GM19238 (cell line): ENCODE measurements at regions not wholly inside any gene's neighbourhood (a gene's known extent, or its start where the extent isn't known, plus 50 kb on each side); places are given as distances from the start of the nearest gene placed in this dataset.
"Not testable (repeated sequence)": the region's sequence is repeated elsewhere in the genome, so short reads cannot be mapped to it uniquely, and the experiment has no call there.

Source experiments
- DNase-seq: peaks from one replicate; pipeline ENCODE4 v3.0.0; 2011; ENCODE audit warnings: low spot score; ENCODE audit not compliant: insufficient read length

DNA sequence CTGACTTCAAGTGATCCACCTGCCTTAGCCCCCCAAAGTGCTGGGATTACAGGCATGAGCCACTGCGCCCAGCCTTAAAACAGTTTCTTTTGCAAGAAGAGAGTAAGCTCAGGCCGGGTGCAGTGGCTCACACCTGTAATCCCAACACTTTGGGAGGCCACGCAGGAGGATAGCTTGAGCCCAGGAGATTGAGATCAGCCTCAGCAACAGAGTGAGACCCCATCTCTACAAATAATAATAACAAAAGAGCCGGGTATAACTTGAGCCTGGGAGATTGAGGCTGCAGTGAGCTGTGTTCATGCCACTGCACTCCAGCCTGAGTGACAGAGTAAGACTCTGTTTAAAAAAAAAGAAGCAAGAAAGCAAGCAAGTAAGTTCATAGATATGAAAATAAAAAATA lies 482.9 kb downstream of the FAT4 start:
- DNase-seq: not testable (repeated sequence)

DNA sequence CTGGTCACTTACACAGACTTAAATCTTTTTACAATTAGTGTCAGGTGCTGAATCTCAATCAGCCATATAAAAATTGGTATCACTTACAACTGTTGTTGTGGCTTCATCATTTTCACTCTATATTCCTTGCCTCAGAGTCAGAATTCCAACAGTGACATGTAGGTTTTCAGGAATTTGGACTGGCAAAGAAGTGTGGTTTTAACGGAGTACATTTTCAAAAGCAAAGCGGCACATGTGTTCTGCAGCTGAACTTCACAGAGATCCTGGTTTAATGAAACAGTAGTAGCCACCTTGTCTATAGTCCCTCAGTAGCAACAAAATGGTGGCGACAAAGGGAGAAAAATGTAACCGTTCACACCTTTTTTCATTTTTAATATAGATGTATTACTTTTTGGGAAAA lies 486.6 kb downstream of the FAT4 start:
- no peak for DNase-seq

DNA sequence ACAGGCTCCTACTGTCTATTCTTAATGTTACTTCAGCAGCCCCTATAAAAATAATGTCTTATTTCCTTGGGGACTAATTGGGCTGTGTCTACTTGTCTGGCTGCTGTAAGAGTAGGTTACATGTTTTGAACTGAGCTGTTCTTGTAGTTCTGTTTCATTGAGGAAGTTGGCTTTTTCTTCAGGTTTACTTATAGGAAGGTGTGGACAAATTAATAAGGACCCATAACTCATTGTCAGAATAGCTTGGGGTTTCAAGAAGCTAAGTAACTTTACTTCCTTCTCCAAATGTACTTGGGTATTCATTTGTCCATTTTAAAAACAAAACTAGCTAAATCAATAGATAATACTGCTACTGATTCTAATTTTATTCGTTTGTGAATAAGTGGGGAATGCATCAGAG lies 487.2 kb downstream of the FAT4 start:
- DNase-seq: no peak

DNA sequence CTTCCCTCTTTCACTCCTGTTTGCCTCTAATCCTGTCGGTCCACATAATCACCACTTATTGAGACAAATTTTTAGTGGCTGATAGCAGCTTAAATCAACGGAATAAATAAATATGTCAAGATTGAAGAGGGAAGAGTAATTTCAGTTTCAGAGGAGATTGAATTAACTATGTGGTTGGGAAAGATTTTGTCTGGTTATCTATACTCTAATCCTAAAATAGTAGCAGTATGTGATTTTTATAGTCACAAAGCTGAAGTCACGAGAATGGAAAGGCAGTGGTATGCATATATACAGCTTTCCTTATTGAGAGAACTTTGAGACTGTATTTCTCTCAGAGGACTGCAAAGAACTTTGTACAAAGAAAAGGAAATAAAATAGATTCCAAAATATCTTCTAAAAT lies 493.3 kb downstream of the FAT4 start:
- no peak for DNase-seq

DNA sequence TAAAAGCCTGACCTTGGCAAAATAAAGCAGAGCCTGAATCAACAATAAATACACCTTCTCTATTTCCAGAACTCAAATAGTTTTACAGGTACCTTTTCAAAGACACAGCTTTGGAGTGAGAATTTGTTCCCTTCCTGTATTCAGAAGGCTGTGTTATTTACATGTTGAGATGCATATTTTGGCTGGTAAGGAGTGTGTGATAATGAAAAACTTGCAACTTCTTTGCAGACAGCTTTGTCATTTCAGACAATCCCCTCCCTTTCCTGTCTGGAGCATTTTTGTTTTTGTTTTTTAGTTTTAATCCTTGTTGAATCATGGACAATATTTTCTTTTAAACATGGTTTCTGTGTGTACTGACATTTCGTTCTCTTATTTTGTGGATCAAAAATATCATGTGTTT lies 493.8 kb downstream of the FAT4 start:
- DNase-seq: no peak

DNA sequence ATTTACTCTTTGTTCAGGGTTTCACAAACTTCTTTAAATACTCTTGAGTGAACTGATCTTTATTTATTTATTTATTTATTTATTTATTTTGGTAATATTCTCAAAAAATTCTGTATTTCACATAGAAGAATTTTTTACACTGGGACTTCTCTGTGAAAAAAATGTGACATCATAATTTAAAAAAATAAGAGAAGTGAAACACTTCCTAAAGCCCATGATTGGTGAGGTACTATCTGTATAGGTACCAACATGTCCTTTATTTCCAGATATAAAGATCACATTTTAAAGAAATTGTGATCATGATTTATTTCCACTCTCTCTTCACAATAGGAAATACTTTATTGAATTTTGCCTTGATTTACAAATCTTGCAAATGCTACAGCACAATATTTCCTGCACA lies 497.1 kb downstream of the FAT4 start:
- no peak for DNase-seq

DNA sequence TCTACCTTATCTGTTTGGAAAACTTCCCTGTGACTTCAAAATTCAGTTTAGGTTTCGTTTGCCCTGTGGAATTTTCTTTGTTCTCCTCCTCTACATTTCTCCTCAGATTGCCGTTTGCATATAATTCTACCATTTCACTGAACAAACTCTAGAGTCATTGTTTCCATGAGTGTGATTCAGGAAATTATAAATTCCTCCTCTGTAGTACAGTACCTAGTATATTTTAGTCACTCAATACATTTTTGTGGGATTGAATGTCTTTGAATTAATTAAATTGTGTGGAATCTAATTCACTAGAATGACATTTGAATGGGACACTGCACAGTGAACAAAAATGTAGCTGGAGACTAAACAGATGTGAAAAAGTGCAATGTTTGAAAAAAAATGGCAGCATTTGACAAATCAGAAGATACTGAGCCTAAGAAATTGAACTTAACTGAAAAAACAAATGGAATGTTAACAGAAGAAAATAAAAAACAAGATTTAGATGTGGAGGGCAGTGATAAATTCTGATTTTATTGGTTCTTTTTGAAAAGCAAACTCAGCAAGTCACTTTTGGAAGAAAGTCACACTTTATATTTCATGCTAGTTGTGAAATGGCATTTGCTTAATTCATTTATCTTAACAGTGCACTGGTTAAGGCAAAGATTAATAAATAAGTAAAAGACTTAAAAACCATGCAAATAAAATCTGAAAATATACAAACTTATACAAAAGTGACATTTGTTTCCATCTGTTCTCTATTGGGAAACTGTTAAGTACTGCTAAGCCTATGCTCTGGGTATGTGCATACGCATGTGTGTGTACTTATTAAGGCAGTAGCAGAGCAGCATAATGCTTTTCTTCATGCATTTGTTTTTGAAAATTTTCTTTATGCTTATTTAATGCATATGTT lies 512.3 kb downstream of the FAT4 start:
- DNase-seq: no peak

DNA sequence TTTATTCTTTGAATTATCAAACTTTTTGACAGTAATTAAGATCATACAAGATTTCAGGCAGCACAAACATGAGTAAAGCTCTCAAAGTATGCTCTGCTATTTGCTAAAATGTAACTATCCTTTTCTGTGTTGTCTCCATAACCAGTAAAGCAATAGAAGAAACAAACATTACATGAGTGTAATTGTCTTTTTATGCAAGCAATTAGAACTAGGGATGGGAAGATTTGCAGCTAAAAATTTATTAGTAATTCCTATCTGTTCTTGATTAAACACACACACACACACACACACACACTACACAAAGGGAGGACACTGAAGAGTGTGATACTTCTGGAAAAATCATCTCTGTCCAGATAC lies 512.9 kb downstream of the FAT4 start:
- DNase-seq: no peak

DNA sequence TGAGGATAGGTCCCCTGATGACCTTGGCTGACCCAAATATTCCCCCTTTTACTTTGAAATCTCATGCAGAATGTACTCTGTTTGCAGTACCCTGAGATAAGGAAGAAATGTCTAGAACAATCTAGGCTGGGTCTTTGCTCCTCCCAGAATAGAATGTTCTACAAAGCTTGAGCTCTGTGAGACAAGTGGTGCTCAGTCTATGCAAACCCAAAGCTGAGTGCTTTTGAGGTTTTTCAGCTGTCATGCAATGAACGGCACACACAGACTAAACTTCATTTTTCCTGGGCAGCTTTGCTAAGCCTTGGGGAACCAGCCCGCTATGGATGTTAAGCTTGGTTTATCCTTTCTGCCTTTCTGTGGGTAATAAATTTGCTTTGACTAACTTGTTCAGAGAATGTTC lies 513.6 kb downstream of the FAT4 start:
- no peak for DNase-seq

DNA sequence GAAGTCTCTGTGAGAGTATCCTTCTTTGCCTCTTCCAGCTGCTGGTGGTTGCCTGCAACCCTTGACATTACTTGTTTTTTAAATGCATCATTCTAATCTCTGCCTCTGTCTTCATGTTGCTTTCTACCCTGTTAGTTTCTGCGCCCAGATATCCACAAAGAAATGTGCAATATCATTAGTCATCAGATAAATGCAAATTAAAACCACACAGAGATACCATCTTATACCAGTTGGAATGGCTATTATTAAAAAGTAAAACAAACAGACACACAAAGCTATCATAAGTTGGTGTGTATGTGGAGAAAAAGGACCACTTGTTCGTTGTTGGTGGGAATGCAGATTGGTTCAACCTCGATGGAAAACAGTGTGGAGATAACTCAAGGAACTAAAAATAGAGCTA lies 517.4 kb downstream of the FAT4 start:
- no peak for DNase-seq

DNA sequence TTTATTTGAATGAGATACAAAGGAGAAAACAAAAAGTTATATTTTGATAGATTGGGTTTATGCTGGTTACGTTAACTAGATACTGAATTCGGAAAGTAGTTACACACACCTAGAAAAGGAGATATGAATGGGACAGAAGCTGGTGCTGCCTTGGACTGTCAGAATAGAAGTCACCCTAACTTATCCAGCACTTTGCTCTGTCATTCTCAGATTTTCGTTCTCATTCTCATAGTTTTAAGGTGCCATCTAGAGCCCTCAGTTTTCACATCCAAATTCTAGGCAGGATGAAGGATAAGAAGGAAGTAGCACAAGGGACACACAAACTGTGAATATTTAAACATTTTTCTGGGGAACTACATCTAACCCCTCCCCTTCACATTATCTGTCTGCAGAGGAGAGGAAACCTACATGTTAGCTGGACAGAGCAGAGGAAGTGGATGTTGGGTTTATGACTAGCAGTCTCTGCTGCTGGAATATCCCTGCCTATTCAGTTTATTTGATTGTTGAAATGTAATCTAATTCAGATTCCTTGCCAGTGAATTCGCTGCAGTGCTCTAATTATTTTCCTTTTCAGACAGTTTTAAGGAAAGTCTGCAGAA lies 521.9 kb downstream of the FAT4 start:
- DNase-seq: no peak

DNA sequence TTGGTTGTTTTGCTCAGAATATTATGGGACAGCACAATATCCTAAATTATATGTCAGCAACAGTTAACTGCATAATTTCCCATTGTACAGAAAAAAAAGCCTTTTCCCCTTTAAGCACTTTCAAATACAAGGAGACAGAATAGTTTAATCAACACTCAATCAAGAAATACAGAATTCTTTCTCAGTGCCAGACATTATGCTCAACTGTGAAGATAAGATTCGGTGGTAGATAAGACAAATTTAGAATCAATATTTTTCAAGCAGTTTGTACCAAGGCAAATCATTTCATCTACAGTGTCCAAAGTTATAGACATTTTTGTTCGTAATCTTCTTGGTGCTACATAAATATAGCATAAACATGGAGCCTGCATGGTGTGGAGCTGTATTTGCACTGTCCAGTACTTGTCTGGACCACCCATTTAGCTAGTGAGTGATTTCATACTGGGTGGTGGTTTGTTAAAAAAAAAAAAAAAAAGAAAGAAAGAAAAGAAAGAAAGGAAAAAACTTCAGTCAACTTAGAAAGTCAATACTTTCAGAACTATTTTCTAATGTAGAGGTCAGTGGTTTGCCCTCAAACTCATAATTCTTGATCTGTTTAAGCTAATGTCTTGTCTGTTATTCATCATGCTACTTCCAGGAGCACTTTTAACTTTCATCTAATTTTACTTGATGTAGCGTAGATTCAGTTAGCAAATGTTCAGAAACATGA lies 522.9 kb downstream of the FAT4 start:
- no peak for DNase-seq

DNA sequence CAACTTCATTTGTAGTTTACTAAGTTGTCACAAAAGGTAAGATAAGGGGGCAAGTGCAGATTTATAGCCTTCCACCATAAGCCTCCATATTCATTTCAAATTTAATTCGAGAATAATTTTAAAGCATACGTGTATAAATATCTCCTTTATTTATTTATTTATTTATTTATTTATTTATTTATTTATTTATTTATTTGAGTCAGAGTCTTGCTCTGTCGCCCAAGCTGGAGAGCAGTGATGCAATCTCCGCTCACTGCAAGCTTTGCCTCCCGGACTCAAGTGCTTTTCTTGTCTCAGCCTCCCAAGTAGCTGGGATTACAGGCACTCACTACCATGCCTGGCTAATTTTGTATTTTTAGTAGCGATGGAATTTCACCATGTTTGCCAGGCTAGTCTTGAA lies 523.4 kb downstream of the FAT4 start:
- DNase-seq: no peak

DNA sequence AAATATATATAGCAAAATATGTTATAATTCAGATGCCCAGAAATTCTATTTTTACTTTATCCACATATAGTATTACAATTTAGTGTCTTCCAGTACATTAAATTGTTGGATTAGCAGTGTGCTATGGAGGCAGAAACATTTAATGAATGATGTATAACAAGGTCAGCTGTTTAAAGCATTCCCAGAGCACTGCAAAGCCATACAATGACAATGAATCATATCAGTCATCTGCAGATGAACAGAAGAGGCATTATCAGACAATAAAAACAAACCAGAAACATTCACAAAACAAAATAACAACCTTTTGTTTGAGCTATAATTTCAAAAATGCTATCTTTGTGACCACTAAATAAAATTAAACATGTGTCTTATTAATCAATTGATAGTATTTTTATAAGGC lies 524.2 kb downstream of the FAT4 start:
- DNase-seq: no peak

DNA sequence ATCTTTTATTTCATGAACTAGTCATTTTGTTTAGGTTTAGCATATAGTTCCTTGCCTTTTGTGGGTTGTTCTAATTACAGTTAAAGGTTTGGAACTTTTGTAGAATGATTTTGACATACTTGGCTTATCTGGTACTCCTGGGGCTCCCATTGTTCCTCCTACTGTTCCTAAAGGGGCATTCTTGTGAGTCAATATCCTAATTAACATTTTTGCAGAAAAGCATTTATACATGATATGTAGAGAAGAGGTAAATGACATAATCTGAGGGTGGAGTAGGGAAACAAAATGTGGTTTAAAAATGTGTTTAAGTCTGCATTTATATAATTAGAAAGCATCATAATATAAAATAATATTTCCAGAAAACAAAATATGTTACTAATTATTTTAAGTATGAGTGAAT lies 529.2 kb downstream of the FAT4 start:
- no peak for DNase-seq

DNA sequence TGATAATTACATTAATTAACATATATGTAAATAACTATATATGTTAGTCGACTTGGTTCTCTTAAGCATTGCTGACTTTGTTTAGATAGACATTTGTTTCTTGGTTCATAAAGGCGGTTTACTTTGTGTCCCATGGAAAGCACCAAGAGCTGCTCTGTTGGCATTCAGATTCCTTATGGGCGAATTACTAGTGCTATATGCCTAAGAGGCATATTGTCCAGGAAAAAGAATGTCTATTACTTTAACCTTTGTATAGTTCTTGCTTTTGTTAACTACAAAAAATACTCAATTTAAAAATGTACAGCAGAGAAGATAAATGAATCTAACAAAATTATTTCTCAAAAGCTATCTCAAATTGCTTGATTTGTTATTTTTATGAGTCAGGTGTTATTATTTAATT lies 532.8 kb downstream of the FAT4 start:
- DNase-seq: no peak

DNA sequence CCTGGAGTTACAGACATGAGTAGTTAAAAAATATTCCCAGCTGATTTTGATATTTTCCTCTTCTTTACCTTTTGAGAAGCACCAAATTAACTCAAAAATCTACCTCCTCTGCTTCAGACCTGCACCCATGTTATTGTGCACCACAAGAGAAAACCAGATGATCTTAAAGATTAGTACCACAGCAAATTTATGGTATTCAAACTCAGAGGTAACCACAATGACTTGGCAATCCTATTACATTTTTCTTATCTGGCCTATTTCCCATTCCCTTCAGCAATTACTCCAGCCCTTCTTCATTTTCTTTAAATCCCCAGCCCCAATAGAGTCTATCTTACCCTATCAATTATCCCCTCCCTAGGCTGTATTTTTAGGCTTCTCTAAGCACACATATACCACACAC lies 535.1 kb downstream of the FAT4 start:
- DNase-seq: no peak

DNA sequence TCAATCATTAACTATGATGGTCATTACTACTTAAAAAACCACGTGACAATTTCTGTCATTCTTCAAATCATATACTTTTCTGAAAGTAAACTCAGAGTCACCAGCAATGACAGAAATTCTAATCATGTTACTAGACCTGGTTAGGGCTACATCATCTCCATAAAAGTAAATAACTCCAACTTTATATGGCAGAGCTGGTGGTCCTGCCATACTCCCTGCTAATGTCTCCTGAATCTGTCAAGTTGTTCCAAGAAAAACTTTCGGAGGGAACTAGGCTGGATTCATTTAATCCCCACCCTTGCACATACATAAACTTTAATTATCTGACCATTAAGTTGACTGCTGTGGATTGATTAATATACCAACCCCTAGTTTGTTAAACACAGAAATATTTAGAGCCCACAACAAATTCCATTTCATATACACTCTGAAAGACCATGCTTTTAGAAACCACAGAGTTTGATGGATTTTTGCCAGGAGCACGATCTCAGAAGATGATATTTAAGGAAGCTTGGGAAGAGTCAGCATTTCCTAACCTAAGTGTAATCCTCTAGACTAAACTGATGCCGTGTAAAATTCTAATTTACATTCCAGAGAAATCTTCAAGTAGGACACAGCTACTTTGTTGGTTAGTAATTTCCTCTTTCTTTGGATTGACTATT lies 577.0 kb downstream of the FAT4 start:
- no peak for DNase-seq

DNA sequence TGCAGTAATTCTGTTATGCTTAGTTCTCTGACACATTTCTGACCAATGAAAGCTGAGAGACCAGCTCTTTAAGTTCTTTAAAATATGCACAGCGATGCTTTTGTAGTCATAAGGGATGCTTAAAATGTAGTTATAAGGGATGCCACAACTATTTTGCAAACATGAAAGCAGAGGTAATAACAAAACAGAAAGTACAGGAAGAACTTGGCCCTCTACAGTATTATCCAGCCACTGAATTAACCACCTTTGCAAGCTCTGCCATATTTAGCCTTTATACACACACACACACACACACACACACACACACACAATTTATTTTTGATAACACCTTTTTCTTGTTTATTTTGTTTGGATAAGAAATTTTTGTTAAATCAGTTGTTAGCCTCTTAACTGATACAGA lies 590.0 kb downstream of the FAT4 start:
- no peak for DNase-seq

DNA sequence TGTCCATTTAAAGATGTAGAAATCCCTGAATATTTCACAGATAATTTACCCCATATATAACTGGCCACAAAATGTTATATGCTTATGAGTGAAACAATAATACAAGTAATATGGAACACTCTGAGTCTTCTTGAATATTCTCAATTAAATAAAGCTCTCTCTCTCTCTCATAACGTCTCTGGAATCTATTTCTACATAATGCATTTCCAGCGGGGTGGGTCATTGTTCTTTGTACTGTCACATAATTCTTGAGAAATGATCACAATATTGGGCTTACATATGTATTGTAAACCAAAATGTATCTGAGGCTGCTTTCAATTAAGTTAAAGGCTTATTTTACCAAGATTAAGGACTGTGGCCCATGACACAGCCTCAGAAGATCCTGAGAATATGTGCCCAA lies 596.3 kb downstream of the FAT4 start:
- no peak for DNase-seq

DNA sequence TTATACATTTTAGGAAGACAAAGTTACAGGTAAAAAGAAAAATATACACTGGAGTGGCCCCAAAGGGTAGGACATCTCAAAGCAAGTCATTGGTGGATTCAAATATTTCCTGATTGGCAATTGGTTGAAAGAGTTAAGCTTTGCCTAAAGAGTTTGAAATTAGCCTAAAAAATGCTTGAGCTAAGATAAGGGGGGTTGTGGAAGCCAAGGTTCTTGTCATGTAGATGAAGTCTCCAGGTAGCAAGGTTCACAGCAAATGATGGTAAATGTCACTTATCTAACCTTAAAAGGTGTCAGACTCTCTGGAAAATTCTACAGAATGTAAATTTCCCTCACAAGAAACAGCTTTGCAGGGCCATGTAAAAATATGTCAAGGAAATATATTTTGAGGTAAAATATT lies 596.7 kb downstream of the FAT4 start:
- DNase-seq: no peak

DNA sequence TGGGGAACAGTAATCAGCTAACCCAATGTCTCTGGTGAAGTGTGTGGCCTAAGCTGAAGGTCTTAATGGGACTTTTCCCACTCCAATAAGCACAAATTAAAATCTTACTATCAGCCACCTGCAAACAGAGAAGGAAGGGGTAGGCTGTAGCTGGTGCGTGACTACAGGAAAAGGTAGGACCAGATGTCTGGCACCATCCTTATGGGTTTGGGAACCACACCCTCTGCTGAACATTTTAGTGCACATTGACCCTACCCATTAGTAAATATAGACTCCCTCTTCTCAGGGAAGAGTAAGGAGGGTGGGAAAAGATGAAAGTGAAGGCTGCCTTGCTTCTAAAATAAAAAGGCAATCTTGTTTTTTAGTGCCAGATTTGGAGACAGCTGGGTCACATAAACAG lies 602.8 kb downstream of the FAT4 start:
- DNase-seq: no peak
